HG03520 (cell line): ENCODE measurements at regions not wholly inside any gene's neighbourhood (a gene's known extent, or its start where the extent isn't known, plus 50 kb on each side); places are given as distances from the start of the nearest gene placed in this dataset.

Source experiments
- ATAC-seq: cut with Tn5 transposase; IDR thresholded peaks from one replicate; pipeline ENCODE4 v1.9.1; 2021; ENCODE audit warnings: mild to moderate bottlenecking, moderate library complexity; ENCODE audit not compliant: unreplicated experiment

DNA sequence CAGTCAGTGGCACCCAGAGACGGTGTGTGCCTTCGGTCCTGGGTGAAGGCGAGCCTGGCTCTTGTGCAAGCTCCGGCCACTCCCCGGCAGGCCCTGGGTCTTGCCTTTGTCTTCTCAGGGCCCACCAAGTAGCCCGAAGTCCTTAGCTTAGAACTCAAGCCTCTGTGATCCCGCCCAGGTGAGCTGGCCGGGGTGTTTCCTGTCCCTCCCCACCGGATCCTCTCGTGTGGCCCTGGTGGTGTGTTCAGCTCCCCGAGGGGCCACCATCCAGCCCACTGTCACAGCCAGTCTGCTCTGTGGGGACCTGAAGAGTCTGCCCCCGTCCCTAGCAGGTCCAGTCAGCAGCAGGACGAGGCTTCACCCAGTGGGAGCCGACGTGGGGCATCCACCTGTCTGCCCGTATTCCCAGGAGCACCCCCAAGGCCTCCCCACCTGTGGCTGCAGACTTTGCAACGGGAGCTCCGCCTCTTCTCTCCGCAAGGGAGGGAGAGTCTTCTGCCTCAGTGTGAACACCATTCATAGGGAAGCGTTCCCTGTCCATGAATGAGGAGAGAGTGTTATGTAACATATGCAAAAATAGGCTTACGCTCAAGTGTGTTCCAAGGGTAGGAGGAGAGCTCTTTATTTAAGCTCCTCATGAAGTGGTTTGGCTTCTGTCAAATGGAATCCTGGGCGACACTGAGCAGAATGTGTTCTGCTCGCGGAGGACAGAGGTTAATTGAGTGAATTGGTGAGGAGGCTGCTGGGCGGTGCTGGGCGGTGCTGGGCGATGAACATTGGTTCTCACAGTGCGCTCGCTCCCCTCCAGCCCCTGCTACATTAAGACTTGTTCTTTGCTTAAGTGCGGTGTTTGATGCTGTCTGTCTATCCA lies 108.9 kb downstream of the CRYAA start:
- ATAC-seq = no peak

- ATAC-seq = no peak
These were observed 108.0 kb downstream of the CRYAA start for GRCh38 chr21:43276811-43277210.

GRCh38 chr21:43275421-43276211 lies 106.8 kb downstream of the CRYAA start:
- no peak for ATAC-seq

DNA sequence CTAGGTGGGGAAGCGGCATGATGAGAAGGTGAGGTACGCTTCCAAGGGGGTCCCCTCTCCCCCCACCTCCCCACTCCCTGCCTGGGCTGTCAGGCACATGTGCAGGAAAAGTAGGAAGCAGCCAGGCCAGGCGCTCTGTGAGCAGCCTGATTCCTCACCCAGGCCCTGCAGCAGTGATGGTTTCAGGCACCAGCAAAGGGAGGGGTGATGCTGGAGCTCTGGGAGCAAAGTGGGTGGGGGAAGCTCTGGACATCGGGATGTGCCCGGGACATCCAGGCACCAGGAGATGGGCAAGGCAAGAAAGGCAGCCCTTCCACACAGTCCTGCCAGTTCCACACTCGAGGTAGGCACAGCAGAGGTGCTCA lies 106.1 kb downstream of the CRYAA start:
- no peak for ATAC-seq

DNA sequence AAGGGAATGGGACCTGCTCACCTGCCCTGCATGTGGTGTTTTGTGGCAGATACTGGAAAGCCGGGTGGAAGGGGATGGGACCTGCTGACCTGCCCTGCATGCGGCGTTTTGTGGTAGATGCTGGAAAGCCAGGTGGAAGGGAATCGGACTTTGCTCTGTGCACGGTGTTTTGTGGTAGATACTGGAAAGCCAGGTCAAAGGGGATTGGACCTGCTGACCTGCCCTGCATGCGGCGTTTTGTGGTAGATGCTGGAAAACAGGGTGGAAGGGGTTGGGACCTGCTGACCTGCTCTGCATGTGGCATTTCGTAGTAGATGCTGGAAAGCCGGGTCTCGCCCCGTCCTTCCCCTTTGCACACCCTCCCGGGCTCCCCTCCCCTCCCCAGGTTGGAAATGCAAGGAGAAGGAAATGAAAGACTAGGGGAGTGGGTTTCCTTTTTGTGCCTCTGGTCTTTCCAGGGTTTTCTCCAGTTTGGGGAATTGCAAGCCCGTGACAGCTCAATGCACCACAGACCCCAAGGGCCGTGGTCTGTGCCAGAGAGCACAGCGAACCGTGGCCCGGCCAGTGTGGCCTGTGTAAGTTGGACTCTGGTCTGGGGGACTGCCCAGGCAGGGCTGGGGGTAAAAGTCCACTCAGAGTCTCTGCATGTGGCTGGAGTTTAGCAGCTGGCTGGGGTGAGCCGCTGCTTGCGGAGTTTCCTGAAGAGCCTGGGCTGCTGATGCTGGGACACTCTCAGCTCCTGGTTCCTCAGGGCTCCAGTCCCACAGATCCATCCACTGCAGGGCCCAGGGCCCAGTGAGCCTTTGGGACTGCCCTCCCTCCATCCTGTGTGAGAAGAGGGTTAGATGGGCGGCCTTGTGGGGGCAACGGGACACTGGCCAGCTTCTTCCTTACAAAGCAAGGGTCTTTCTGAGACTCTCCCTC lies 105.5 kb downstream of the CRYAA start:
- no peak for ATAC-seq

DNA sequence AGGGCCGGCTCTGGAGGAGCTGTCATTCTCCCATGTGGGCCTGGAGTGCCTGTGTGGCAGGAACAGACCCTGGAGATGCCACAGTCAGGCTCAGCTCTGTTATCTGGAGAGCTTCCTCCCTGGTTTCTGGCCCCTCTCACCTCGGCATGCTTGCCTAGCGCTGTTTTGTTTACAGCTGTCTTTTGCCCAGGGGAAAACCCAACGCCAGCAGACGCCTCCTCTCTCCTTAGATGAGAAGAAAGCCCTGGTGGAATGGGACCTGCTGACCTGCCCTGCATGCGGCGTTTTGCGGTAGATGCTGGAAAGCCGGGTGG lies 104.9 kb downstream of the CRYAA start:
- ATAC-seq = no peak

GRCh38 chr21:43273016-43273707 lies 104.4 kb downstream of the CRYAA start:
- ATAC-seq = no peak

DNA sequence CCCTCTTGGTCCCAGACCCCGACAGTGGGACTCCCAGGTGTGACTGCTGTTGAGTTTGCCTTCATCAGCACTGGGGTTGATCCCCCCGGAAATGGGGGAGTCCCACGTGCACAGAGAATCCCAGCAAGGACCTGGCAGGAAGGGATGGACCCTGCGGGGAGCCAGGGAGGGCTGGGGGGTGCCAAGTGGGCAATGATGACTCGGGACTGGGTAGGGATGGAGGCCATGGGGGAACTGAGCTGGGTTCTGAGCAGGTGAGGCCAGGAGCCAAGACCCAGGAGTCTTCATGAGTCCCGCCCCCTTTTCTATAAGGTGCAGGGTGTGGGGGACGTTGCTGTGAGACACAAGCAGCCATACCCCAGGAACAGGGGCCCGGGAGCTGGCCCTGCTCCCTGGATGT lies 103.8 kb downstream of the CRYAA start:
- no peak for ATAC-seq

DNA sequence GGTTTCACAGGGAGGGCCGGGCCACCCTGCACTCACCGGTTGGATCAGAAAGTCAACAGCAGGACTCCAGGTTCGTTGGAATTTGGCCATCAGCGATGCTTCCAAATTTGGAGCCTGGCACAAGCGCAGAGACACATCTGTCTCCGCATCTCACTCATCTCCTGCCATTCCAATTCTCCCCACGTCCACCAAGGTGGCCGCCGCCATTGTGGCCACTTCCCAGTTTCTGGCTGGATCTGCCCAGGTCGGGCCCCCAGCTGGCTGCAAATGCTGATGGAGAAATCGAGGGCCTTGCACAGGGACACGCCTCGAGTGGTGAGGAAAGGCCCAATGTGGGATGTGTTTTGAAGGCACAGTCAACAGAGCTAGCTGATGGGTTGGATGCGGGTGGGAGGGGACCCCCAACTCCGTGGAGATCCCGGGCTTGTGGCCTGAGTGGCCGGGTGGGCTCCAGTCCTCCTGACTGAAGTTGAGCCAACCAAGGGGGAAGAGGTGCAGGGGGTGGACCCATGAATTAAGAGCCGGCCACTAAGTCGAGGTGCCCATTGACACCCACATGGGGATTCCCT lies 102.7 kb downstream of the CRYAA start:
- ATAC-seq = no peak

GRCh38 chr21:43270800-43271301 lies 102.0 kb downstream of the CRYAA start:
- no peak for ATAC-seq

DNA sequence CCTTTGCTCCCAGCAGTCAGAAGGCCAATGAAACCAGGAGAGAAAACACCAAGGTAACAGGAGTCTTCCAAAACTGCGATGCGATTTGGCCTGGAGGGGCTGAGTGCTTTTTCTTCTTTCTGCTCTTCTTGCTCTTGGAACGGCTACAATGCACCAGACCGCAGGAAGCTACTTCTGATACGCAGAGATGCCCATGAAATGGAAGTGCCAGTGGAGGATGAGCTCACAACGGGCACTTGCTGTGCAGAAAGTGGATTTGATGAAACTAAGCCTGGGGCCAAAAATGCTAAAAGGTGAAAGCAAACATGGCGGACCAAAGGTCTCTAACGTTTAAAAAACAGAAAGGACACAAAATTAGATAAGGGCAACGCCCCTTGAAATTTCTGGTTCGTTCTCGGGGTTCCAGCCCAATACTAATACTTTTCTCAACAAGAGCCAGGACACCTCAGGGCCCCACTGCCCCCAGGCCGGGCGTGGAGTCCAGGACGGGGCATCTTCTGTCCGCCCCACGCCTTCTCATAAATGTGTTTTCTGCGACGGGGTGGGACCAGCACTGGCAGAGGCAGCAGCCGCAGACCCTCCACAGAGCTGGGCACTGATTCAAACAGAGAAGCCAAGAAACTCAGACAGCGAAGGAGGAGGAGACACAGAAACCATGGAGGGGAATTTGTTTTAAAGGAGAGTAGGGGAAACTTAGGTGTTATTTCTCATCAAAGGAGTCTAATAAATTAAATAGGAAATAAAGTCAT lies 101.3 kb downstream of the CRYAA start:
- ATAC-seq = no peak

GRCh38 chr21:43269440-43269839 lies 100.6 kb downstream of the CRYAA start:
- no peak for ATAC-seq

GRCh38 chr21:43268804-43269186 lies 100.0 kb downstream of the CRYAA start:
- ATAC-seq = no peak

DNA sequence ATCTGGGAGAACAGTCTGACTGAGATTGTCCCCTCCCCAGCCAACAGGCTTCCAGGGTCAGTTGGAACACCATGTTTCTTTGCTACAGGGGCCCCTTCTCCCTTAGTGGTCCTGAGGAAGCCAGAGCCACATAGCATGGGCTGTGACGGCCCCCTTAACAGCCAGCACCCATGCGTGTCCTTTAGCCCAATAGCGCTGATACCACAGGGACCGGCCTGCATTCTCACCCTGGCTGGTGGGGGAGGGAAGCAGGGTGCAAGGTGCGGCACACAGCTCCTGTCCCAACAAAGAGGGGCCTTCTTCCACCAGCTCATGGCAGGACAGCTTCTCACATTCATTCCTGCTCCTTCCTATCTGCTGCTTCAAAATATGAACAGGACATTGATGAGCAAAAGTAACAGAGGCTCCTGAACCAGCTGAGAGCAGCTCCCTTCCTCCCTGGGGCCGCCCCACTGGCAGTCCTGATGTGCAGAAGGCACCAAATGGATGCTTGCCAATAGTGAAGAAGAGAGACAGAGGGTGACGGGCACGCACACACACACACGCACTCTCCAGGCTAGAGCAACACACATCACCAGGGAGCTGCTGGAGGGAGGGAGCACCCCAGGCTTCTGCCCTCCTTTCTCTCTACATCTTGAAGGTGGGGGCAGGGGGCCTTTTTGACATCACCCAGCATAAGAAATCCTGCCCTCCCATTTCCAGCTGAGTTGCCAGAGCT lies 99.4 kb downstream of the CRYAA start:
- ATAC-seq = no peak

DNA sequence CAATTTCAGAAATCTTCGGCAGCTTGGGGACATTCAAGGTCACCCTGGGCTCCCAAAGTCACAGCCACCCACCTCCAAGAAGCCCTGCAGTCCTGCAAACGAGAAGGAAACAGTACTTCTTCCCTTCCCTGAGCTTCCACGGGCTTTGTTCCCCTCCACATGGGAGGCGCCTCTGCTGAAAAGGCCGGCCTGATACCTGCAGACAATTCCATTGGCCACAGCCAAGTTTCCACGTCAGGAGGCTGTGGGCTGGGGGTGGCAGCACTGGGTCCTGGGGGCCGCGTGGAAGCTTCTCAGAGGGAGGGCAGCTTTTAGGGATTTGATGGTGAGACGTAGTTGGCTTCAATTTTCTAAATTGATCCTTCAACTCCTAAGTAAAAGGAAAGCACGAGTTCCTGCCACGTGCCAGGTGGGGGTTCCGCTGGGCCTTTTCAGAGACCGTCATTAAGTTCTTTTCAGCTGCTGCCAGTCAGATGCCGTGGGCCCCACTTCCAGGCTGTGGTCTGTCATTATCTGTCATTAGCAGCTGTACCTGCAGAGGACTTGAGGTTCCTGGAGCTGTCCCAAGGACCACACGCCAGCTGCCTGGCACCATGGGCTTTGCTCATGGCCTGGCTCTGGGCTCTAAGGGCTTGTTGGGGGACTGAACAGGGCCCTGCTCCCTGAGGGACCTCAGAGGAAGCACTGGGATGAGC lies 98.7 kb downstream of the CRYAA start:
- no peak for ATAC-seq

DNA sequence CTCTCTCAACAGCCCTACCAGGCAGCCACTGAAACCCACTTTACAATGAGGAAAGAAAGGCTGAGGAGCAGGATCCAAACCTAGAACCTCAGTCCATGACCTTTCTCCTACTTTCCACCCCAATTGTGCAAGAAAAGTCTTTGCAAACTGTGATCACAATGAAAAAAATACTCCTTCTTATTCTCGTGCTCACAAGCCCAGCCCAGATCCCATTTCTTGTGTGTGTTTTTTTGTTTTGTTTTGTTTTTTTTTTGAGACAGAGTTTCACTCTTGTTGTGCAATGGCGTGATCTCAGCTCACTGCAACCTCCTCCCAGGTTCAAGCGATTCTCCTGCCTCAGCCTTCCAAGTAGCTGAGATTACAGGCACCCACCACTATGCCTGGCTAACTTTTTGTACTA lies 97.7 kb downstream of the CRYAA start:
- no peak for ATAC-seq

GRCh38 chr21:43262427-43262826 lies 93.6 kb downstream of the CRYAA start:
- ATAC-seq = no peak
